GM18951 (cell line): ENCODE measurements at regions not wholly inside any gene's neighbourhood (a gene's known extent, or its start where the extent isn't known, plus 50 kb on each side); places are given as distances from the start of the nearest gene placed in this dataset.

Experiments
- POLR2A ChIP-seq: IDR thresholded peaks from 4 replicates; pipeline ENCODE4 v1.6.1; 2011; ENCODE audit warnings: mild to moderate bottlenecking; ENCODE audit not compliant: insufficient read length, insufficient read depth; ENCODE audit errors: extremely low read depth
- in situ Hi-C: fragments of 300-500 bp; cut with MboI; formaldehyde crosslinking; loops from one replicate; pipeline ENCODE4 v1.12.0; 2022; ENCODE audit warnings: low sequenced_read_pairs, mixed read lengths, inconsistent platforms; ENCODE audit not compliant: unreplicated experiment

- no peak for TF ChIP-seq POLR2A
- in situ Hi-C loops = no loop called here
Observed at GRCh38 chr9:108012405-108012804, 522.8 kb upstream of the KLF4 start.

- in situ Hi-C loops = no loop called here
- no peak for TF ChIP-seq POLR2A
Observed at GRCh38 chr9:108003526-108003925, 514.0 kb upstream of the KLF4 start.

GRCh38 chr9:108002371-108002956 is 512.9 kb upstream of the KLF4 start:
- TF ChIP-seq POLR2A = no peak
- in situ Hi-C loops = no loop called here

GRCh38 chr9:108001237-108001636 is 511.7 kb upstream of the KLF4 start:
- TF ChIP-seq POLR2A = no peak
- in situ Hi-C loops = no loop called here

- in situ Hi-C loops = no loop called here
- TF ChIP-seq POLR2A = no peak
Observed at GRCh38 chr9:107999890-108000289, 510.3 kb upstream of the KLF4 start.

GRCh38 chr9:107999011-107999410 is 509.4 kb upstream of the KLF4 start:
- in situ Hi-C loops = no loop called here
- no peak for TF ChIP-seq POLR2A

- TF ChIP-seq POLR2A = no peak
- in situ Hi-C loops = no loop called here
Observed at GRCh38 chr9:107994648-107995047, 505.1 kb upstream of the KLF4 start.

GRCh38 chr9:107992271-107992670 is 502.7 kb upstream of the KLF4 start:
- in situ Hi-C loops = no loop called here
- TF ChIP-seq POLR2A = no peak

- no peak for TF ChIP-seq POLR2A
- in situ Hi-C loops = no loop called here
Observed at GRCh38 chr9:107991581-107991980, 502.0 kb upstream of the KLF4 start.

- TF ChIP-seq POLR2A = no peak
- in situ Hi-C loops = no loop called here
Observed at GRCh38 chr9:107989544-107989943, 500.0 kb upstream of the KLF4 start.

- no peak for TF ChIP-seq POLR2A
- in situ Hi-C loops = no loop called here
Observed at GRCh38 chr9:107989099-107989498, 499.5 kb upstream of the KLF4 start.

- TF ChIP-seq POLR2A = no peak
Observed at GRCh38 chr9:107984956-107985355, 495.4 kb upstream of the KLF4 start.

GRCh38 chr9:107983762-107984161 is 494.2 kb upstream of the KLF4 start:
- TF ChIP-seq POLR2A = no peak
- in situ Hi-C loops = no loop called here

More at GRCh38 chr9:107984956-107985355, 495.4 kb upstream of the KLF4 start:
- in situ Hi-C loops = no loop called here

GRCh38 chr9:107983181-107983603 is 493.6 kb upstream of the KLF4 start:
- in situ Hi-C loops = no loop called here
- TF ChIP-seq POLR2A = no peak

- in situ Hi-C loops = no loop called here
Observed at GRCh38 chr9:107982745-107983144, 493.2 kb upstream of the KLF4 start.

More at GRCh38 chr9:107982745-107983144, 493.2 kb upstream of the KLF4 start:
- TF ChIP-seq POLR2A = no peak
